ENCODE measurements at regions not wholly inside any gene's neighbourhood (a gene's known extent, or its start where the extent isn't known, plus 50 kb on each side); places are given as distances from the start of the nearest gene placed in this dataset.

GRCh38 chr16:50437769-50438437 is 69.1 kb upstream of the BRD7 start:
- TF ChIP-seq CTCF (IDR thresholded peaks at IDR 0.05) (no peak), KDM1A (IDR thresholded peaks at IDR 0.05; ENCODE audit: low read depth) (no peak), CHD4 (IDR thresholded peaks at IDR 0.05; ENCODE audit: borderline replicate concordance) (no peak), POLR2A (IDR thresholded peaks at IDR 0.05; ENCODE audit: low read length) (no peak), FOSL2 (IDR thresholded peaks at IDR 0.05) (no peak), FOSL2 (CRISPR knock-in tag; IDR thresholded peaks at IDR 0.05) (no peak), MAX (IDR thresholded peaks at IDR 0.05) (no peak), HOXB5 (CRISPR knock-in tag; IDR thresholded peaks at IDR 0.05) (no peak), JUNB (IDR thresholded peaks at IDR 0.05) (no peak), RAD21 (conservative IDR thresholded peaks at IDR 0.05 in 1 of 2, IDR thresholded peaks at IDR 0.05 in 1 of 2) (no peak), CHD2 (IDR thresholded peaks at IDR 0.05; ENCODE audit: low read length, partially characterized antibody) (no peak), EP300 (IDR thresholded peaks at IDR 0.05) (no peak), ZC3H11A (IDR thresholded peaks at IDR 0.05) (no peak), RFX5 (IDR thresholded peaks at IDR 0.05) (no peak), NR3C1 (IDR thresholded peaks at IDR 0.05) (no peak)
